Urothelium cell line (cell line): ENCODE measurements at regions not wholly inside any gene's neighbourhood (a gene's known extent, or its start where the extent isn't known, plus 50 kb on each side); places are given as distances from the start of the nearest gene placed in this dataset.
"Not testable (repeated sequence)": the region's sequence is repeated elsewhere in the genome, so short reads cannot be mapped to it uniquely, and the experiment has no call there.

Experiments used
- DNase-seq: peaks from one replicate; pipeline ENCODE4 v3.0.0; 2011; ENCODE audit warnings: low spot score, mixed read lengths
- FAIRE-seq: peaks from 2 replicates; lab custom pipeline; 2011; peaks lifted over from hg19 to GRCh38; lab: Jason Lieb, UNC

DNA sequence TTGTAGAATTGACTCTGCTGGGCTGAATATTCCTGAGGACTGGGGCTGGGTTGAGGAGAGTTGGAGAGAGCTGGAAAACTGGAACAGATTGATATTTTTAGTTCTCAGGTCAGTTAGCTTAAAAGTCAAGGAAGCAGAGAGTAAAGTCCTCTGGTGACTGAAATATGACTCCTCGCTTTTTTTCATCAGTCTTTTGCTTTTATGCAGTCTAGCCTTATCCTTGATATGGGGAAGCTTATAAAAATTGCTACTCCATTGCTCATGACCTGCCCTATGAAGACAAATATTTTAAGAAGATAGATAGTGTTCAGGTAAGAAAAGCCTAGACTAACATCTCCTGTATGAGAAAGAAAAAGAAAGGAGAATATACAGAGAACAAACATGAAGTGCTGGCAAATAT is 152.7 kb downstream of the C4orf33 start:
- no peak for FAIRE-seq
- DNase-seq, result no peak

DNA sequence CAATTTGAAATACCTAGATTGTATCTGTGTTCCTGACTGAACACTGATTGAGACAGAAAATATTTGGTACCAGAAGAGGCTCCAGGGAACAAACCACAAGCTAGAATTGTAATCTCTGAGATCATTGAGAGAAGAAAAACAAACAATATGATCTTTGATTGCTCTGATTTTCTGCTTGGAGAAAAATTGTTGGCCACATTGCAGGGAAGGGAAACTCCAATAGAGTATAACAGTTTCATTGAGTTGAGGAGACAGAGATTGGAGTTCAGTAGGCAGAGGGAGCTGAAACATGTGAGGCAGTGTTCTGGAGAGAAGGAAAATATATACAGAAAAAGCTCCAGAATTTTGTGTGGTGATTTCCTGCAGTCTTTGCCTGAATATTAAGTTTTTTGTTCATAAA is 158.2 kb downstream of the C4orf33 start:
- no peak for FAIRE-seq
- DNase-seq, result no peak

DNA sequence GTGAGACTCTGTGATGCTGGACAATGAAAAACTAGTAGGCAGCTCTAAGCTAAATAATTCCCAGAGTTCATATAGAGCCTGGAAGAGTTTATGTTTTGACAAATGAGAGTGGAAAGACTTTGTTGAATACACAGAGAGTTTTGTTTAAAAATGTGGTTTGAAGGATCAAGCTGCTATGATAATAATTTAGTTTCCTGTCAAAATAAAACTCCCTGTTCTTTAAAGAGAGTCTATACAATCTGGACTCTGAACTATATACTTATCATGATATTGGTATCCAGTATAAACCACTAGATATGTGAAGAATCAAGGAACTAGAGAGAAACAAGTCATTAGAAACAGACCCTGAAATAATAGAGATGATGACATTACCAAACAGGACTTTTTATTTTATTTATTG is 158.6 kb downstream of the C4orf33 start:
- FAIRE-seq, result no peak
- DNase-seq, result no peak

DNA sequence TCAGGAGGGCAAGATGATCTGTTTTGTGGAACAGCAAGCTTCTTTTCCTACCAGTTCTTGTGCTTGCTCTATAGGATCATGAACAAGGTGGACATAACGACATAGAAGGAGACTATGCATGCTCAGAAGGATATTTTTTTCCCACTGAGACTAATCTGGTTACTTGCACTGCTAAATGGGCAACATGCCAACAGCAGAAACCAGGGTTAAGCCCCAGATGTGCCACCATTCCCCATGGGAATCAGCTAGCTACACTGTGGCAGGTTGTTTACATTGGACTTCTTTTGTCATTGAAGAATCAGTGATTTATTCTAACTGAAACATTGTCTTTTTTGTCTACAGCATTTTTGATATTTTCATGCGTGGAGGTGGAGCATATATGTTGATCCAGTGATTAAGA is 165.6 kb downstream of the C4orf33 start:
- no peak for FAIRE-seq
- DNase-seq, result no peak

DNA sequence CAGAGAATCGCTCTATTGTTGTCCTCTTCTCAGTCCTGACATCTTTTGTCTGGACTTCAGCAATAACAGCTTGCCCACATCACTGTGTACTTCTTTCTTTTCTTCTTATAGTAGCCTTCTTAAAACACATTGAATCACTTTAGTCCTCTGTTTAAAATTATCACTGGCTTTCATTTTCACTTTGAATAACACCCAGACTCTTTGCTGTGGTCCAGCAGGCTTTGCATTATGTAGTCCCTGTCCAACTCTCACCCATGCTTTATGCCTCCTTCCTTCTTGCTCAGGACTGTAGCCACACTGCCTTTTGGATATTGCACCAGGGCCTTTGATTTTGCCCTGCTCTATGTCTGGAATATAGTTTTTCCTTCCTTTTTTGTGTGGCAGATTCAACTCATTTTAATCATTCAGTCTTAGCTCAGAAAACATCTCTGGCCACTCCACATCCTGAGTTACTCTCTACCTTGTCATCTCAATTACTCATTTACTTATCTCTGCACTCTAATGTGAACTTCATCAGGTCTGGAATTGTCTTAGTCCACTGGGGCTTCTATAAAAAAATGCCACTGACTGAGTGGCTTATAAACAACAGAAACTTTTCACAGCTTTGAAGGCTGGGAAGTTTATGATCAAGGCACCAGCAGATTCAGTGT is 168.2 kb downstream of the C4orf33 start:
- FAIRE-seq, result no peak
- DNase-seq, result no peak

DNA sequence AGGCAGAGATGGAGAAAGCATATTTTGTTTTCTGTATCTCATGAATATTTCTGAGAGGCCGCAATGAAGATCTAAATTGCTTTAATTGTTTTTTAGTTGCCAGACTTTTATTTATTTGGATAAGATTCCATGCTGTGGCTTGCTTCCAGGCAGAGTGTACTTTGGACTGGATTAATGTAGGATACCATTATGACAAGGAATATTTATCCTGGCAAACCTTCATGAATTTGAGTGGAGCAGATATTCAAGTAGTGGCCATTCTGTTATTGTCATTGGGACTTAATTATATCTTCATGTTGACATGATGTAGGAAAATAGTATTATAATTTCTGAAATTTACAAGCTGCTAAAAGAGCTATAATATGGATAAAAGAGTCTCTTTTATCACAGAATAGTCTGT is 182.9 kb downstream of the C4orf33 start:
- no peak for DNase-seq
- FAIRE-seq, result no peak

DNA sequence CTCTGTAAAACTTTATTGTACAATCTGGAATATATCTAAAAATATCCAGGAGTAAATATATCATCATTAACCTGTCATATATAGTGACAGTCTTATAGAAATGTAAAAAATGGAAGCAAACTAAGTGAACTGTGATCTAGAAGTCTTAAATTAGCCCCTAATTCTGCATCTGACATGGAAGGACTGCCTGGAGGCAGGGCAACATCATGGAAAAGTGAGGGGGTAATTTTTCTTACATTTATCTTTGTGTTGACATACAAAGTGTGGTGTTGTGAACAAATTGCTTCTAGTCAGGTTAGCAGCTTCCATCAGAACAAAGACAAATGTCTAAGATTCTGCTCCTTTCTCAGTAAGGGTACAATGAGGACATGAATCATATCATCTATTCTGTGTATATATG is 186.3 kb downstream of the C4orf33 start:
- DNase-seq (no peak), FAIRE-seq (no peak)

DNA sequence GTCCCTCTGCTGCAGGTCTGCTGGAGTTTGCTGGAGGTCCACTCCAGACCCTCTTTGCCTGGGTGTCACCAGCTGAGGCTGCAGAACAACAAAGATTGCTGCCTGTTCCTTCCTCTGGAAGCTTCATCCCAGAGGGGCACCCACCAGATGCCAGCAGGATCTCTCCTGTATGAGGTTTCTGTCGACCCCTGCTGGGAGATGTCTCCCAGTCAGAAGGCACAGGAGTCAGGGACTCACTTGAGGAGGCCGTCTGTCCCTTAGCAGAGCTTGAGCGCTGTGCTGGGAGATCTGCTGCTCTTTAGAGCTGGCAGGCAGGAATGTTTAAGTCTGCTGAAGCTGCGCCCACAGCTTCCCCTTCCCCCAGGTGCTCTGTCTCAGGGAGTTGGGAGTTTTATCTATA is 196.2 kb downstream of the C4orf33 start:
- DNase-seq, FAIRE-seq: not testable (repeated sequence)

DNA sequence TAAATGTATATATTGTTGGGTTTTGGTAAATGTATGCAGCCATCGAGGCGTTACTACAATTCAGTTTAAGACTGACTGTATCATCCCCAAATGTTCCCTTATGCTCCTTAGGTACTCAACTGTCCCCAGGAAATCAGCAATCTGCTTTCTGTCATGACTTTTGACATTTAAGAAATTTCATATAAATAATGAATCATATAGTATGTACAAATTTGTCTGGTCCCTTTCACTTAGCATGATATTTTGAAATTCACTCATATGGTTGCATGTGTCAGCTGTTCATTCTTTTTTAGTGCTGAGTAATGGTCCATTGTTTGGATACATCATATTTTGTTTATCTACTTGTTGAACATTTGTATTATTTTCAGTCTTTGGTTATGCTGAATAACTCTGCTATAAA is 218.8 kb downstream of the C4orf33 start:
- FAIRE-seq, result no peak
- DNase-seq, result no peak

DNA sequence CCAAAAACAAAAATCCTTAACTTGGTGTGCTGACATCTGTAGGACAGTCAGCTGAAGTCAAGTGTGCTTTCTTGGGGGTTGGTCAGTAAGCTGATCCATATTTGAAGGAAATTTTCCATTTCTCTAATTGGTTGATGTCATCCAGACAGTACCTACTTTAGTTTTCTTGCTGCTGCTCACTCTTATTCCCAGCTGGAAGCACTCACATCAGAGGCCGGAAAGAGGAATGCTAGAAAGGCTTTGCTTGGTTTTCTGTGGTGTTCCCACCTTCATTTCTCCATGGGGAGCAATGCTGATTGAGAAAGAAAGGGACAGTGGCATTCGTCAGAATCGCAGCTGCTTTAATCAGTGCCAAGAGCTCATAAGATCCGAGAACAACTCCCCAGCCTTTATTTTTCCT is 227.0 kb downstream of the C4orf33 start:
- no peak for FAIRE-seq
- no peak for DNase-seq

DNA sequence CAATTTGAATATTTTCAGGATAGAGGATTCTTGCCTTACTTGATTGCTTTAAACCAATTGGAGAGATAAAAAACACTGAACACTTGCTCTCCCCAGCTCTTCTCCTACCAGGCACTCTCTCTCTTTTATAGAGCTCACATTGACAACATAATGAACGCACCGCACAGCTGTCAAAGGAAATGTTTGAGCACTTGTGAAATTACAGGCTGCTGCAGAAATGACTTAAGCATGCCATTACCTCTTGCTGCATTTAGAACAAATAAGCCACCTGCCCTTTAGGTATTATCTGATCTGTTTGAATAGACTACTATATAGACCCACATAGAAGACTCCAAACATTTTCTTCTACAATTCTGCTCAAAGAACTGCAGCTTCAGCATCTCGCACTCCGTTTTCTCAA is 227.7 kb downstream of the C4orf33 start:
- FAIRE-seq (no peak), DNase-seq (no peak)

DNA sequence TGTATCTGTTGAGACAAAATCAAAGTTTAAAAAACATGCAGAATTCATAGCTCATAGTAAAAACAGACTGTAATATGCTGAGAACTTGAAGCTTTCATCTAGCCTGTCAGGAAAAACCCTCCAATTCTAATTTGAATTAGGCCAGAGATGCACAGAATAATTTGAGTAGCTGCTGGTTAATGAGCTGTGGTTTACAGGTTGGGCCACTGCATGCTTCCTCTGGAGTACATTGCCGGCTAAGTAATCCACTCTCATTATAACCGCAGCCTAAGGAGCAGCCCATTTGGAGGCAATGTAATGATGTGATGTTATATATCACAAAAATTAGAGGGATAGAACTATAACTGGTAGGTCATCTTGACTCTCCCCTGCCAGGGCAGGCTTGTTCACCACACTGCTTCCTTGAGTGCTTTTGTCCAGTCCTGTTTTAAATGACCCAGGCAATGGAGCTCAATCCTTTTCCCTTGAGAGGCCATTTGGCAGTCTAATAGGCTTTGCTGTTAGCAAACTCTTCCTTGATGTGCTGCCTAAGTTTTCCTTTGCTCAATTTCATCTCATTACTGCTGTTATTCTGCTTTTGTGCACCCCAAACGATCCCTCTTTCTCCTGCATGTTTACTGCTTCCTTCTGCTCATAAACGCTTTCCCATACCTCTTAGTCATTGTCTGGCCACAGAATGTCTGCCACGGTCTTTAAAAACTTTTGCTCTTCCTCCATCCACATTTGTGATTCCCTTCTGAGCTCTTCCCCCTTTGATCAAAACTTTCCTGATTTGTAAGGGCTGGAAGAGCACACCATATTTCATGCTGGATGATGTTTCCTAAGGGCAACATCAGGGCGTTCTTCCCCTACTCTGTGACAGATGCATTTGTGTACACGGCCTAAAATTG is 230.9 kb downstream of the C4orf33 start:
- DNase-seq (no peak), FAIRE-seq (no peak)

DNA sequence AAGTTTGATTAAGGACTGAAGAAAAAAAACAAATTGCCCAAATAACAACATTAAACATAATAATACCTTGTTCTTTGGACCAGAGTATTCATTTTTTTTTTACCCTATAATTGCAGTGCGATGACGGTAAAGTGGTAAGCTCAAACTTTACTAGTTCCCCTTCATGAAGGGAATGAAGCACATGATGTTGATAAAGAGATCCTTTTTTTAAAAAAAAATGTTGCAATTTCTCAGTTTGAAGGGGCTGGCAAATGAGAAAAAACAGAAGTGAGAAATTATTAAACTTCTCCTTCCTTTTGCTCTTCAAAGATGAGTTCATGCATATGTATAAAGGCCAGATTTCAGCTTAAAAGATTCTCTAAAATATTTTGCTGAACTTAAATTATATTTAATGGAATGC is 231.7 kb downstream of the C4orf33 start:
- DNase-seq (no peak), FAIRE-seq (no peak)

DNA sequence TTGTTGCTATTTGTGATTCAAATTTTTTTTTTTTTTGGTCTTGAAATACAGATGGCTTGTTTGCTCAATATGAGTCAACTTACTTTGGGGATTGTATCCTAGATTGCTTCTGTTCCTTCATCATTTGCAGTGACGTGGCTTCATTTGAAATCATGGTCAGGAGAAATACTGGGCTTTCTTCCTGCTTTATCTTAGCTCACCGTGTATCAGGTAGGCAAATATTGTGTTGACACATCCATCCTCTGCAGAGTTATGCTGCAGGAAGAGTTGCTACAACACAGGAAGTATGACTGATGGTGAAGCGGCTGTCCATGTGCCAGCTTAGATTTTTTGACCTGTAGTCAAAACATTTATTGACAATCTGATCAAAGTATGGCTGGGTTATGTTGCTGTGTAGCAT is 232.2 kb downstream of the C4orf33 start:
- DNase-seq (no peak), FAIRE-seq (no peak)

DNA sequence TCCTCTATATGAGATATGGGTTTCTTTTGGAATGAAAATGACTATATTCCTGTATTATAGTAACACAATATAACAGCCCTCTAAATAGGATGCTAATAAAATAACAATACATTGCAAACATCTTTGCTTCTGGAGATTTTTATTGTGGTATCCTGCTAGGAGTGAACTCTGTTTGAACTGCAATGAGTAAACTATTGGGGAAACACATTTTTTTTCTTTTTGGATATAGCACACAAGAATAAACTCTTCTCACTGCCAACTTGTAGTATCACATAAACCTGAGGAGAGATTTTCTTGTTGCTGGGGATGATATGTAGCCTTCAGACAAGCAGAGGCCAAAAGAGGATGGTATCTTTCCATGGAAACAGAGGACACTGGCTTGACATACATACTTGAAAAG is 238.2 kb downstream of the C4orf33 start:
- no peak for DNase-seq
- no peak for FAIRE-seq

DNA sequence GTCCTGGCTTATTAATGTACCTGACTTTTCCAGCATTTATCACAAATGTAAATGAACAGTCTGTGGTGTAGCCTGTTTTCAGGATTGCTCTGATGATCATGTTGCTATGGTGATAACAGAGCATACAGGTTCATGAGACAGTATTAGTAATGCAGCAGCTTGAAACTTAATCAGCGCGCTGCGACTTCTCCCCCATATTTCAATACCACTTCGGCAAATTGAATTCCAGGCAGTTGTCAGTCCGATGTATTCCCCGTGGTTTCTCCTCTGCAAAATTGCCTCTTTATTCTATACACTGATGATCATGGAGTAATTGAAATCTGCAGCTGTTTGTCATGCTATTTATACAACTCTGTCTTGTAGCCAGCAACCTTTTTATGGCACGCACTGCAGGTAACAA is 239.3 kb downstream of the C4orf33 start:
- FAIRE-seq (no peak), DNase-seq (no peak)

DNA sequence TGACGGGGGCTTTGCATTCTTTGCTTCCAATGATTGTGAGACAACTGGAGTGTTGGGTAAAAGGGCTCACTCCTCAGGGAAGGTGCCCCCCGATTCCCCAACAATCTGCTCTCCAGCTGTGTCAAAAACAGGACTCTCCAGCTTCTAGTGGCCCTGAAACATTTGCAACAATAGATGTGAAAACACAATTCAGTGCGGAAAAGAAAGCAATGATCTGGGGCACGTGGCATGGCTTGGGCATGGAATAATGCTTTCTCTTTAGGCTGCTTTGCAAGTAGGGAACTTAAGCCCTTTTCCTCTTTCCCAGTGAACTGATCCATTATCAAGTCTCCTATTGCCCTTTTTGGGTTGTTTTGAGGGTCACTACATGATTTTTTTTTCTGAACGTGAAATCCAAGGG is 239.9 kb downstream of the C4orf33 start:
- FAIRE-seq, result no peak

DNA sequence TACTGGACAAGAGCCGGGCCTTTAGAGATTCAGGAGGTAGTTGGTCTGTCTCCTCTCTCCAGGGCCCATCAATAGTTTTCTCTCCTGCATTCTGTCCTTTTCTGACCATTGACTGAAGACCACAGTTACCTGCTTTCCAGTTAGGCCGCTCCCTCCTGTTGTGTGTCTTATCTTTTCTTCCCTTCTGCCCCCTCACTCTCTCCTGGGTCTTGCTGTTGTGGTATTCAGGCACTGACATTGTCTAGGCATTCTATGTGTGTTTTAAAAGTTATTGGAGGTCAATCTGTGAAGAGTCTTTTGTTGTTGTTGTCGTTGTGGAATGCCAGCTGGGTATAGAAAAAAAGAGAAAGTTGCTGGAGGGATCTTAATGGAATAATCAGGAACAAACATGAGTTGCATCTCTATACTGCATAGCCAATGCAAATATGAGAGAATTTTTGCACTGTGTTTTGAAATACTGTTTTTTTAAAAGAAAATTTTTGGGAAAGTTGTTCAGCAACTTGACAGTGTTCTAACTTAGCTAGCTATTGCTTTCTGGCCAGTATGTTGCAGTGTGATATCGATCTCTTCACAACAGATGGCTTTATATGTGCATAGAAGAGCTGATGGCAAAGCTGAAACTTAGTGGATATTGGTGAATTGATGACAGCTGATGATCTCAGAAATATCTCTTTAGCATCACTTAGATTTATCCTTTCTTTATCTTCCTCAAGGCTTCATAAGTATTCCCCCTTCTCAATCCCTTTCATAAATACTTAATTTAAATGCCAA is 240.7 kb downstream of the C4orf33 start:
- DNase-seq (no peak), FAIRE-seq (no peak)

More for the DNA sequence above, 239.9 kb downstream of the C4orf33 start:
- no peak for DNase-seq

DNA sequence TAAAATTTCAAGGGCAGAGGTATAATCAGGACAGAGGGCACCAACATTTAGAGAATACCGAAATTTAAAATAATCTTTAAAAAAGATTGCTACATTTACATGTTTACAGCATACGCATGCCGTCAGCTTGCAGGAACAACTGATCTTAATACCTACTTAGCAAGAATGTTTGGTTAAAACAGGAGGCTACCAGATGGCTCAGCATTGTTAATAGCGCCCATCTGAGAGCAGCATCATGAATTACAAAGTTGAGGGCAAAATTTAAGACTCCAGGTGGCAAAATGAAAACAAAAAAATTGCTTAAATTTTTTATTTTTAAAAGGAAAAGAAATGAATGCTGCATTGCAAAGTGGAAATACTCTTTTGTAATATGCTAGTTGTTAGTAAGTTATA is 241.3 kb downstream of the C4orf33 start:
- DNase-seq (no peak), FAIRE-seq (no peak)

DNA sequence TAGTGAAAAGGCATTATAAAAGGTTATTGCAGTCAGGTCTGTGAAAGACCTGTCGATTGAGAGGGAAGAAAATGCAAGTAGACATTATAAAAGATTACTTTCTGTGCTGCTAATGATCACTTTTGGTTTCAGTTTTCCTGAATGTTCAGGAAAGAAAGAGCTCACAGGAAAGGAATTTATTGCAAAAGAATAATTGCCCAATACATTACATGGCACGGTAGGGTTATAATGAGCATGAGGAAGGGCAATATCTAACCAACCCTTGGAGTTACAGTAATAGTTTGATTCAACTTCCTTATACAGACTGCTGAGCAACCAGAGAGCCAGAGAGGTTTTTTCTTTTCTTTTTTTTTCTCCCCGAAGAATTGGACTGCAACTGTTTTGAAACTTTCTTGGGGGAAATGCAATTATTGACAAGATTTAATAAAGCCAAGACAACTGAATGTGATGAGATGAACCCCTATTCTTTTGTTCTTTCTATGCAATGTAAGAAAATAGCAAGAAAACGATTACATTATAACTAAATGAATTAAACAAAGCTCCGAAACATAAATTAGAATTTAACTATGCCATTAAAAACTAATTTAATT is 247.0 kb downstream of the C4orf33 start:
- DNase-seq (peak; percentile 6), FAIRE-seq (no peak)

DNA sequence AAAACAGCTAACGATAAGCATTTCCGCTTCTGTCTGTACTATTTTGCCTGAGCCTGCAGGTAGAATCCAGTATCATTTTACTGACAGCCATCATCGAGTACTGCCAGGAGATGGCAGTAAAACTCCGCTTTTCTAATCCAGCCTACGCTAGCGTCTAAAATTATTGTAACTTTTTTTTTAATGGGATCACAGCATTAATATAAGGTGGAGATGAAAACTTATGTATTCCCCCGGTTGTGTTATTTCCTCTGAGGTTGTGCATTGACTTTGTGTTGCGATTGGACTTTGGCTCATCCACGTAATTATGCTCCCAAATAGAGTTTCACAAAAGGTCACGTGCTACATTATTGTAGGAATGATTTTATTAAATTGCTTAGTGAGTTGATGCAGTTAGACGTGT is 248.1 kb downstream of the C4orf33 start:
- DNase-seq, result peak; percentile 25
- FAIRE-seq, result no peak
